GM19452 (cell line): ENCODE measurements at regions not wholly inside any gene's neighbourhood (a gene's known extent, or its start where the extent isn't known, plus 50 kb on each side); places are given as distances from the start of the nearest gene placed in this dataset.
"Not testable (repeated sequence)": the region's sequence is repeated elsewhere in the genome, so short reads cannot be mapped to it uniquely, and the experiment has no call there.

ENCODE experiments used
- ATAC-seq: cut with Tn5 transposase; IDR thresholded peaks from one replicate; pipeline ENCODE4 v1.9.1; 2021; ENCODE audit not compliant: unreplicated experiment

- ATAC-seq, result not testable (repeated sequence)
These were observed 51.6 kb upstream of the MAP4K4 start for GRCh38 chr2:101645886-101646285.

GRCh38 chr2:101644842-101645383 is 52.6 kb upstream of the MAP4K4 start:
- no peak for ATAC-seq

DNA sequence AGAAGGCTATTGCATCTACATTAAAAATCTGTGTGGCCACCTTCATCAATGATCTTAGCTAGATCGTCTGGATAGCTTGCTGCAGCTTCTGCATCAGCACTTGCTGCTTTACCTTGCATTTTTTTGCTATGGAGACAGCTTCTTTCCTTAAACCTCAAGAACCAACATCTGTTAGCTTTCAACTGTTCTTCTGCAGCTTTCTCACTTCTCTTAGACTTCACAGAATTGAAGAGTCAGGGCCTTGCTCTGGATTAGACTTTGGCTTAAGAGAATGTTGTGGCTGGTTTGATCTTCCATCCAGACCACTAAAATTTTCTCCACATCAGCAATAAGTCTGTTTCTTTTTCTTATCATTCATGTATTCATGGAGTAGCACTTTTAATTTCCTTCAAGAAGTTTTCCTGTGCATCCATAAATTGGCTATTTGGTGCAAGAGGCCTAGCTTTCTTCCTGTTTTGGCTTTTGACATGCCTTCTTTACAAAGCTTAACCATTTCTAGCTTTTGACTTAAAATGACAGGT is 54.4 kb upstream of the MAP4K4 start:
- no peak for ATAC-seq

DNA sequence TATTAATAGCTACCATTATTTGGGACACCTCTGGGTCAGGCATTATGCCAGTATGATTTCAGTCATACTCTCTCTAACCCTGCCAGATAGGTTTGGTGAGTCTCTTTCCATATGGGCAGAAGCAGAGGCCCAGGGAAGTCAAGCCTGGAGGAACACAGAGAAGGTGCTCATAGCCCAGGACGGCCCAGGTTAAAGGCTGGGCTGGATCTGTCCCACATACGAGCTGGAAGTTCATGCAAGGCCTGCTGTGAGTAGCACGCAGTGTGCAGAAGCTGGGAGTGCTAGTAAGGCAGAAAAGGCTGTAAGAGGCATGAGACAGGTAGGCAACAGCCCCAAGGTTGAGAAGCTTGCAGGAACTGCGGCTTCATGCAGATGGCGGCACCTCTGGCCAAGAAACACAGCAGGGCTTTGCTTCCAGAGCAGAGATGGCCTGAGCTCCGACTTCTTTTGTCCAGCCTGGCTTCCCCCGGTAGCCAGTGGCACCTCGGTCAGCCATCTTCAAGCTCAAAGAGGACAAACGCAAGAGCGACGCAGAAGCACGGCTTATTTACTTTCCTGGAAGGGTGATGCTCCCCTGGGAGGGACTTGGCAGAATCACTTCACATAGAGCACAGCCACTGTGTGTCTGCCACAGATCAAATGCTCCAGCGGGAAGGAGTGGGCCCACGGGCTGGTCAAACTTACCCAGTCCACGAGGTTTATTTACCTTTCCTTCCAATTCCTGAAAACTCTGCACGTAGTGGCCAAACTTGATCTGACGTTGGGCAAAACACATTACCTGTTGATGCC is 58.5 kb upstream of the MAP4K4 start:
- no peak for ATAC-seq

DNA sequence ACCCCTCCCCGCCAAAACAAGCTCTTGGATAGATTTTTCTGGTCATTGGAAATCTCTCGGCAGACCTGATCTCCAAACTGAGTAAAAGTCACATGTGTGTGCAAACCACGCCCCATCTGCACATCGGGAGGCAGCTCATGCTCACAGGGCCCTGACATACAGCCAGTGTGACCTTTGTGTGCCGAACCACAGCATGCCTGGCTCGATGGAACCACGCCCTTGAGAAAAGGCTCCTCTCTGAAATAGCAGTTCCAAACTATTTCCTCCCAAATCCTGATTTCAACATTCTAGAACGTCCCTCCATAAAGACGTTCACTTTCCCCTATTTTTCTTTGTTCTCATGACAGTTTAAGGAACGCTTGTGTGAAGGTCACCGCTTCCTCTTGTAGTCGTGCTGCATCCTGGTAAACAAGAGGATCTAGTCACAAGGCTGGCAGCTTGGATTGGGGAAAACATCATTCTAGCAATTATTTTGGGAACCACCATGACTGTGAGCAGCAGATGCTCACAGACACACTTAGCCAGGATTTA is 59.3 kb upstream of the MAP4K4 start:
- ATAC-seq, result no peak

GRCh38 chr2:101630224-101630949 is 67.1 kb upstream of the MAP4K4 start:
- no peak for ATAC-seq

DNA sequence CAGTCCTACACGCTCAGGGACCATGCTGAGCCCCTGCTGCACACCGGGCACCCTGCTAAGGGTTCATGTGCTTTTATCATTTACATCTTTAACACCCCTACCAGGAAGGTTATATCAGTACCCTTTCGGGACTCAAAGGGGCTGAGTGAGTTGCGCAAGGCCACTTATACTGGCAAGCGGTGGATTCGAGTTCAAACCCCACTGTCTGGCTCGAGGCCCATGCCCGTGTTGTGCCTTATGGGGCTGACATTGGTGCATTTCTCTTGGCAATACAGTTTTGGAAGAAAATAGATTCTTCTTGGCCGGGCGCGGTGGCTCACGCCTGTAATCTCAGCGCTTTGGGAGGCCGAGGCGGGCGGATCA is 69.5 kb upstream of the MAP4K4 start:
- no peak for ATAC-seq

DNA sequence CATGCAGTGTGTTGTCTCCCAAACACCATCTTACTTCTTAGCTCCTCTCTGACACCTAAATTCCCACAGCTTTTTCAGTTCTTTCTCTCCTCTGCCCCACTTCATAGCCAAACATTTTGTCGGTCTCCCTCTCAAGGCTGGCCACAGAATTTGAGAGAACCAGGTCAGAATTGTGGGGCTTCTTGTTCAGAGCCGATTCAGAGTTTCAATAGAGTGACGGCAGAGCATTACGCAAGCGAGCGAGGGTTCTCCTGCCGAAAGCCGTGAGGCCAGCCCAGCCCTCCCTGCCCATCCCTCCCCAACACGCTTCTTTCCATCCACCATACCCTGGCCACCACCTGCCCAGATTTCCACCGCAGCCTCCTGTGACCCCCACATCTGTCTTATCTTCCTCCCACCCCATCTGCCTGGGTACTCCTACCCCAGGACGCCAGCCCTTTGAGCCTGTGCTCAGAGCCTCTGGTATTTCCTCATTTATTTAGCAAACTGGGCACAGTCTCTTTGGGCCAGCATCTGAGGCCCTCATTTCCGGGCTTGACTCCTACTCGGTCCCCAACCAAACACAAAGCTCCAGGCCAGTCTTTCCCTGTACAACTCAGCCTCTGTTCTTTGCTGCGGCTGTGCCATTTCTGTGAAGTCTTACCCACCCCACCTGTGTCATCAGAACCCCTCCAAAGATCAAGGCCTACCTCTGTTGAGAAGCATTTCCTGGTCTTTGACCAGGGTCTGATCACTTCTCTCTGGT is 70.0 kb upstream of the MAP4K4 start:
- ATAC-seq, result no peak

DNA sequence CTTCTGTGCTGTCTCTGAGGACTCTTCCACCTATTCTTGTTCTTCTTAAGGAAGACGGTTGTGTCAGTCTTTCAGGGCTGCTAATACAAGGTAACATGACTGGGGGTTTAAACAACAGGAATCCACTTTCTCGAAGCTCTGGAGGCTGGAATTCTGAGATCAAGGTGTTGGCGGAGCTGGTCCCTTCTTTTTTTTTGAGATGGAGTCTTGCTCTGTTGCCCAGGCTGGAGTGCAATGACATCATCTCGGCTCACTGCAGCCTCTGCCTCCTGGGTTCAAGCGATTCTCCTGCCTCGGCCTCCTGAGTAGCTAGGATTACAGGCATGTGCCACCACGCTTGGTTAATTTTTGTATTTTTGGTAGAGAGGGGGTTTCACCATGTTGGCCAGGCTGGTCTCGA is 71.7 kb upstream of the MAP4K4 start:
- not testable (repeated sequence) for ATAC-seq

GRCh38 chr2:101625387-101625786 is 72.1 kb upstream of the MAP4K4 start:
- no peak for ATAC-seq

DNA sequence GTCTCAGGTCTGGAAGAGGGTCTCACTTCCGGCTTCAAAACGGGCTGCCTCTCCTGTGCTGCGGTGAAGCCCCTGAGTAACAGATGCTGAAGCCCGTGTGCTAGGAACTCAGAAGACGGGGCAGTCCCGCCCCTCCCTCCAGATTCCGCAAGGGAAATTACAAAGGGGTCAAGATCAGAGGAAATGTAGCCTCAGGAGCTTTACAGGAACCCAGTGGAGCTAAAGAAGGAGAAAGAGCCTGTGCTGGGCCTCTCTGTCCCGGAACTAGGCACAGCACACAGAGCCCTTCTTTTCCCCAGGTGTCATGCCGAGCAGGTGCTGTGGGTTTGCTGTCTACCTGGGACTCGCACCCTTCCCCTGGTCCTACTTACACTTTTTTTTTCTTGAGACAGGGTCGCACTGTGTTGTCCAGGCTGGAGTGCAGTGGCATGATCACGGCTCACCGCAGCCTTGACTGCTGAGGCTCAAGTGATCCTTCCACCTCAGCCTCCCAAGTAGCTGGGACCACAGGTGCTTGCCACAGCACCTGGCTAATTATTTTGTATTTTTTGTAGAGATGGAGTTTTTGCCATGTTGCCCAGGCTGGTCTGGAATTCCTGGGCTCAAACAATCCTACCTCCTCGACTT is 72.7 kb upstream of the MAP4K4 start:
- no peak for ATAC-seq

GRCh38 chr2:101623031-101623521 is 74.4 kb upstream of the MAP4K4 start:
- peak; percentile 60 for ATAC-seq

- peak; percentile 79 for ATAC-seq
These were observed 75.1 kb upstream of the MAP4K4 start for GRCh38 chr2:101622210-101623030.

GRCh38 chr2:101619191-101619591 is 78.3 kb upstream of the MAP4K4 start:
- ATAC-seq, result no peak

- no peak for ATAC-seq
These were observed 79.7 kb upstream of the MAP4K4 start for GRCh38 chr2:101617796-101618195.

DNA sequence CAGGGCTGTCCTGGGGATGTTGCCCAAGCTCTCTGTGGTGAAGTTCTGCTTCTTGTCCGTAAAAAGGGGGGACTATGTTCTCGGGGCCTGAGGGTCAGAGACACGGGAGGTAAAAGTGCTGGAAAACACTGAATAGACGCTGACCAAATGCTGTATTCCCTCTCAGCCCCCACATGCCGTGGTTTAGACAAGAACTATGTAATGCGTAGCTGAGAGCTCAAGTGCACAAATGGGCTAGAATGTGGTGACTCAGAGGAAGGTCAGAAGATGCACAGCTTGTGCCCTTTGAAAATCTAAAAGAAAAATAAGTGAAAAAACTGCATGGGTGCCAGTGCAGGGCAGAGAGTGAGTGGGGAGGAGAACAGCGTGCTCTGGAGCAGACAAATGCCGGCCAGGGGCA is 80.3 kb upstream of the MAP4K4 start:
- ATAC-seq, result no peak

DNA sequence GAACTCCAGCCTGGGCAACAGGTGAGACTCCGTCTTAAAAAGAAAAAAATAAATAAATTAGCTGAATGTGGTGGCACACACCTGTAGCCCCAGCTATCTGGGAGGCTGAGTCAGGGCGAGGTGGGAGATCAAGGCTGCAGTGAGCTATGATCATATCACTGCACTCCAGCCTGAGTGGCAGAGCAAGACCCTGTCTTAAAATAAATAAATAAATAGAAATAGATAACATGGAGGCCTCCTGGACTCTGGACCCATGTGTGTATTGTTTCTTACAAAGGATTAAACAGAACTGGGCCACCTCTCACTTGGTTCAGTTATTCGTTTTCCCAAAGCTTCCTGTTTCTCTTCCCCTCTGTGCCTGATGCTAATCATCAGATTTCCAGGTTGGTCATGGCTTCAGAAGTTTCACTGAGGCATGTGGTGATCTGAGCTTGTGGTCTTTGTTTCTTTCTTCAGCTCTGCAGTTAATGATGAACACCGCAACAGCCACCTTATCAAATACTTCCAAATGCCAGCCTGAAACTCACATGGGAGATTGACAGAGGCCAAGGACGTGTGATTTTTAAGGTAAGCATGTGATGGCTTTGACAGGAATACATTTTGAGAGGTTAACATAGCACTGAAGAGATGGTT is 83.3 kb upstream of the MAP4K4 start:
- no peak for ATAC-seq

DNA sequence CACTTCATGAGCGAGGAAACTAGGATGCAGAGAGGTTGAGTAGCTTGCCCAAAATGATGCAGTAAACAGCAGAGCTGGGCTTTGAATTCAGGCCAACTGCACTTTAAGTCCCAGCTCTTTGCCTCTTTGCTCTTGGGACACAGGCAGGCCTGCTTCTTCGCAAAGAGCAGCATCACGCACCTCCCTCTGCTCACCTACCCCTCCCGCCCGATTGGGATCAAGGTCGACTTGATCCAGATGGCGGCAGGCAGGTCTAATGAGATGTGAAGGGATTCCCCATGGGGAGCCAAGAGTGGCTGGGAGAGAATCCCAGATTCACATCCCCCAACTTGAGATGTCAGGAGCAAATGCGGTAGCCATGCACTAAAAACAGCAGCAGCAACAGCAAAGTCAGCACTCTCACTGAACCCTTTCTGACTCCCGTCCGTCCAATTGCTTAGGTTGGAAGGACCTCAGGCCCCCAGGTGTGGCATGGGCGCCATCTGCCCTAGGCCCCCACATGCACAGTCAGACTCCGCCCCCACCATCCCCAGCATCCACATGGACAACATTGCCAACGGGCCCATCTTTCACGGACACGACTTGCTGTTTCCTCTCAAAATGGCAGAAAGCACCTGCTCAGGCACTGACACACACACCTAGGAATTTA is 84.3 kb upstream of the MAP4K4 start:
- ATAC-seq, result no peak

- no peak for ATAC-seq
These were observed 85.5 kb upstream of the MAP4K4 start for GRCh38 chr2:101612019-101612418.
